ENCODE measurements at regions not wholly inside any gene's neighbourhood (a gene's known extent, or its start where the extent isn't known, plus 50 kb on each side); places are given as distances from the start of the nearest gene placed in this dataset.

DNA sequence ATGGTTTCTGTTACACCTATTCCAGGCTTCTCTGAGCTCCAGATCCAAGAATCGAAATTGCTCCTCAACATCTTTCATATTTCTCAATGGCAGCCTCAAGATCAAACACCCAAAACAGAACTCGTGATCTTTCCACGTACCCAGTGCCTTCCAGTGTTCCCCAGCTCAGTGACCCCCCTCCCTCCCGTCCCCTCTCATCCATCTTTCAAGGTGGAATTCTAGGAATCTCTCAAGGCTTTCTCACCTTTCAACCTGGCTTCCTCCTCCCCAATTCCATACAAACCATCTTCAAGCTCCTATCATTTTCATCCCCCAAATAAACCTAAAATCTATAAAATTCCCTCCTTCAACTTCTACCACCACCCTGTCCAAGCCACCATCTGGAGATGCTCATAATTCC lies 615.3 kb downstream of the BNC2 start:
- no peaks in the 10 kb centered on the region for H3K9me3 ChIP-seq (ENCODE audit: control insufficient read depth, low read depth, low read length)
- H3K4me1 ChIP-seq (ENCODE audit: insufficient read depth, low read length) = 0 out of 2 replicates have a peak, but pooled peaks cover 2% of the 10 kb centered on the region
- Mint-ChIP-seq H3K4me1 (peaks cover 26 to 34% of the 10 kb centered on the region in 2 experiments), H3K4me3 (no peak overlapping the region), H3K9me3 (no peaks in the 10 kb centered on the region; a peak in 1 of 5 replicates), H3K27me3 (ENCODE audit: low read depth) (no peaks in the 10 kb centered on the region), H3K27ac (no peak overlapping the region), H3K36me3 (ENCODE audit: insufficient read depth in 1 of 3, low read depth in 3 of 3) (no peaks in the 10 kb centered on the region)
- no peak overlapping the region for H2BK5ac ChIP-seq (ENCODE audit: insufficient read length, low read length)
- no peak overlapping the region for H2BK12ac ChIP-seq (ENCODE audit: insufficient read length, low read depth, low read length)
- no peak overlapping the region for H3K14ac ChIP-seq (ENCODE audit: insufficient read depth, low read length)
- no peaks in the 10 kb centered on the region for H3K79me2 ChIP-seq (ENCODE audit: insufficient read depth, low read length)
- no peak overlapping the region for H3K4me2 ChIP-seq (ENCODE audit: insufficient read depth, insufficient read length, low read length)
- H3K23me2 ChIP-seq (ENCODE audit: insufficient read length, low read depth, low read length, poor library complexity, severe bottlenecking) = no peaks in the 10 kb centered on the region
- H4K20me1 ChIP-seq (ENCODE audit: control insufficient read depth, insufficient read depth, insufficient read length) = no peaks in the 10 kb centered on the region
- H2BK20ac ChIP-seq (ENCODE audit: low read depth, low read length, poor library complexity, severe bottlenecking) = no peak overlapping the region
- H3K27me3 ChIP-seq (ENCODE audit: insufficient read depth, low read length) = no peaks in the 10 kb centered on the region
- no peak overlapping the region for H4K91ac ChIP-seq (ENCODE audit: insufficient read length, low read depth, low read length)
- no peak overlapping the region for H2AK5ac ChIP-seq (ENCODE audit: insufficient read length, low read length)
- no peak overlapping the region for H3K18ac ChIP-seq (ENCODE audit: insufficient read length, low read depth, low read length)
- no peaks in the 10 kb centered on the region for H3K79me1 ChIP-seq (ENCODE audit: insufficient read depth, low read depth, low read length, poor library complexity, severe bottlenecking)
- no peak overlapping the region for H2AFZ ChIP-seq (ENCODE audit: low read length)
- no peak overlapping the region for H2BK15ac ChIP-seq (ENCODE audit: low read depth, low read length)
- H3K56ac ChIP-seq (ENCODE audit: insufficient read length, low read depth, low read length) = no peak overlapping the region
- H3K27ac ChIP-seq (ENCODE audit: insufficient read length, low read depth, low read length) = no peak overlapping the region
- no CpG with 5 or more reads among the region's 4 CpGs for WGBS (ENCODE audit: extremely low coverage, insufficient read length, low lambda C conversion rate)
- no peak overlapping the region for H3K4ac ChIP-seq (ENCODE audit: low read depth, low read length)
- TF ChIP-seq, protein P1, sequence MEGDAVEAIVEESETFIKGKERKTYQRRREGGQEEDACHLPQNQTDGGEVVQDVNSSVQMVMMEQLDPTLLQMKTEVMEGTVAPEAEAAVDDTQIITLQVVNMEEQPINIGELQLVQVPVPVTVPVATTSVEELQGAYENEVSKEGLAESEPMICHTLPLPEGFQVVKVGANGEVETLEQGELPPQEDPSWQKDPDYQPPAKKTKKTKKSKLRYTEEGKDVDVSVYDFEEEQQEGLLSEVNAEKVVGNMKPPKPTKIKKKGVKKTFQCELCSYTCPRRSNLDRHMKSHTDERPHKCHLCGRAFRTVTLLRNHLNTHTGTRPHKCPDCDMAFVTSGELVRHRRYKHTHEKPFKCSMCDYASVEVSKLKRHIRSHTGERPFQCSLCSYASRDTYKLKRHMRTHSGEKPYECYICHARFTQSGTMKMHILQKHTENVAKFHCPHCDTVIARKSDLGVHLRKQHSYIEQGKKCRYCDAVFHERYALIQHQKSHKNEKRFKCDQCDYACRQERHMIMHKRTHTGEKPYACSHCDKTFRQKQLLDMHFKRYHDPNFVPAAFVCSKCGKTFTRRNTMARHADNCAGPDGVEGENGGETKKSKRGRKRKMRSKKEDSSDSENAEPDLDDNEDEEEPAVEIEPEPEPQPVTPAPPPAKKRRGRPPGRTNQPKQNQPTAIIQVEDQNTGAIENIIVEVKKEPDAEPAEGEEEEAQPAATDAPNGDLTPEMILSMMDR (conservative IDR thresholded peaks at IDR 0.05) = no peak
- H4K5ac ChIP-seq (ENCODE audit: insufficient read length, low read depth, low read length) = no peak overlapping the region
- no peak overlapping the region for H3T11ph ChIP-seq (ENCODE audit: low read length)
- H2BK120ac ChIP-seq (ENCODE audit: low read depth, low read length, poor library complexity, severe bottlenecking) = no peak overlapping the region
- no peak overlapping the region for H3K9ac ChIP-seq (ENCODE audit: extremely low read depth, insufficient read length, low read length)
- H4K8ac ChIP-seq (replicated peaks; ENCODE audit: insufficient read length, low read depth, low read length) = no peak overlapping the region
- peak; percentile 15 for DNase-seq
- H3K23ac ChIP-seq (ENCODE audit: insufficient read length, low read depth, low read length) = no peak overlapping the region
